ENCODE measurements at regions not wholly inside any gene's neighbourhood (a gene's known extent, or its start where the extent isn't known, plus 50 kb on each side); places are given as distances from the start of the nearest gene placed in this dataset.

GRCh38 chr5:2373631-2374030 is 377.8 kb downstream of the IRX2 start:
- TF ChIP-seq CTCF (IDR thresholded peaks at IDR 0.05 in 2 of 3, conservative IDR thresholded peaks at IDR 0.05 in 1 of 3; ENCODE audit: borderline replicate concordance in 1 of 3, insufficient read depth in 1 of 3, low read depth in 2 of 3, low read length in 2 of 3) (no peak), POLR2AphosphoS5 (IDR thresholded peaks at IDR 0.05; ENCODE audit: low read depth, low read length) (no peak), ZFX (IDR thresholded peaks at IDR 0.05) (no peak), SIN3A (IDR thresholded peaks at IDR 0.05; ENCODE audit: low read depth) (no peak), EZH2 (IDR thresholded peaks at IDR 0.05) (no peak), RAD21 (IDR thresholded peaks at IDR 0.05; ENCODE audit: low read depth) (no peak)

Data from HCT116 (cell line).